ENCODE measurements at regions not wholly inside any gene's neighbourhood (a gene's known extent, or its start where the extent isn't known, plus 50 kb on each side); places are given as distances from the start of the nearest gene placed in this dataset.
"Not testable (repeated sequence)": the region's sequence is repeated elsewhere in the genome, so short reads cannot be mapped to it uniquely, and the experiment has no call there.

GRCh38 chr12:126282691-126283090, 1217.5 kb downstream of the AACS start:
- no peak for DNase-seq (ENCODE audit: low read depth)

- DNase-seq (ENCODE audit: low read depth) = no peak
Observed at GRCh38 chr12:126286203-126286602, 1221.0 kb downstream of the AACS start.

GRCh38 chr12:126290456-126290855, 1225.2 kb downstream of the AACS start:
- DNase-seq (ENCODE audit: low read depth) = no peak

GRCh38 chr12:126291987-126292386, 1226.8 kb downstream of the AACS start:
- not testable (repeated sequence) for DNase-seq (ENCODE audit: low read depth)

- DNase-seq (ENCODE audit: low read depth) = no peak
Observed at GRCh38 chr12:126295652-126296051, 1230.4 kb downstream of the AACS start.

GRCh38 chr12:126309278-126309677, 1244.0 kb downstream of the AACS start:
- DNase-seq (ENCODE audit: low read depth) = no peak

GRCh38 chr12:126312457-126312856, 1247.2 kb downstream of the AACS start:
- DNase-seq (ENCODE audit: low read depth) = no peak

- no peak for DNase-seq (ENCODE audit: low read depth)
Observed at GRCh38 chr12:126316411-126316810, 1251.2 kb downstream of the AACS start.

- no peak for DNase-seq (ENCODE audit: low read depth)
Observed at GRCh38 chr12:126337556-126338441, 1272.6 kb downstream of the AACS start.

- DNase-seq (ENCODE audit: low read depth) = no peak
Observed at GRCh38 chr12:126342866-126343265, 1277.6 kb downstream of the AACS start.

GRCh38 chr12:126343321-126343720, 1278.1 kb downstream of the AACS start:
- no peak for DNase-seq (ENCODE audit: low read depth)

- no peak for DNase-seq (ENCODE audit: low read depth)
Observed at GRCh38 chr12:126346087-126346486, 1280.9 kb downstream of the AACS start.

GRCh38 chr12:126347421-126347820, 1282.2 kb downstream of the AACS start:
- DNase-seq (ENCODE audit: low read depth) = no peak

- DNase-seq (ENCODE audit: low read depth) = no peak
Observed at GRCh38 chr12:126349383-126349782, 1284.1 kb downstream of the AACS start.

GRCh38 chr12:126353604-126354003, 1288.4 kb downstream of the AACS start:
- no peak for DNase-seq (ENCODE audit: low read depth)

- no peak for DNase-seq (ENCODE audit: low read depth)
Observed at GRCh38 chr12:126354633-126355032, 1289.4 kb downstream of the AACS start.

- DNase-seq (ENCODE audit: low read depth) = no peak
Observed at GRCh38 chr12:126355346-126355745, 1290.1 kb downstream of the AACS start.

GRCh38 chr12:126358806-126359205, 1293.6 kb downstream of the AACS start:
- no peak for DNase-seq (ENCODE audit: low read depth)

- no peak for DNase-seq (ENCODE audit: low read depth)
Observed at GRCh38 chr12:126359216-126359615, 1294.0 kb downstream of the AACS start.

- DNase-seq (ENCODE audit: low read depth) = no peak
Observed at GRCh38 chr12:126361804-126362203, 1296.6 kb downstream of the AACS start.

GRCh38 chr12:126362493-126362892, 1297.3 kb downstream of the AACS start:
- DNase-seq (ENCODE audit: low read depth) = no peak

GRCh38 chr12:126362964-126363363, 1297.7 kb downstream of the AACS start:
- no peak for DNase-seq (ENCODE audit: low read depth)

GRCh38 chr12:126369487-126370463, 1304.5 kb downstream of the AACS start:
- DNase-seq (ENCODE audit: low read depth) = no peak
